Keratinocyte (primary cell): ENCODE measurements at regions not wholly inside any gene's neighbourhood (a gene's known extent, or its start where the extent isn't known, plus 50 kb on each side); places are given as distances from the start of the nearest gene placed in this dataset.

Source experiments
- EZH2 ChIP-seq: IDR thresholded peaks from one replicate; pipeline ENCODE4 v1.6.1; 2012; ENCODE audit warnings: inconsistent platforms, mild to moderate bottlenecking, low read length, moderate library complexity
- TF ChIP-seq, protein P1 (sequence below), 3 experiments: IDR thresholded peaks in 1 of 3; conservative IDR thresholded peaks in 1 of 3; optimal IDR thresholded peaks in 1 of 3; 2 replicates in 2 of 3; 3 replicates in 1 of 3; pipeline versions ENCODE3 to v1.5.1; 2011; ENCODE audit warnings: low read length in 3 of 3, mild to moderate bottlenecking in 3 of 3, moderate library complexity in 2 of 3, control low read depth in 1 of 3, inconsistent platforms in 1 of 3; ENCODE audit not compliant: insufficient read depth in 2 of 3; ENCODE audit errors: extremely low read depth in 1 of 3

DNA sequence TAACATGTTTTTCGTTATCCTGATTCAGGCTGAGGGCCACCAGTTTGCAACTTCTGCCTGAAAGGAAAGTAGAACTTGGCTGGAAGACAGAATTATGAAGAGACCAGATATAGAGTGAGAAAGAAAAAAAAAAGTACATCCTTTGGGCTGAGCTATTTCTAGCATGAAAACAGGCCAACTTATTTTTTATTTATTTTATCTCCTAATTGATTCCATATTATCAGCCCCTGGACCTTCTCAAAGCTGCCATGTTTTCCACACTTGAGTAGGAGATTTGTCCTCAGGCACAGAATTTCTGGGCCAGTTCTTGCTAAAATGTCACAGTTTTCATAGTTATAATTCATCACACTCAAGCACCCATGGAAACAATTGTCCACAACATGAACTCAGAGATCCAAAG, 586.8 kb upstream of the CNTNAP5 start:
- TF ChIP-seq, protein P1, sequence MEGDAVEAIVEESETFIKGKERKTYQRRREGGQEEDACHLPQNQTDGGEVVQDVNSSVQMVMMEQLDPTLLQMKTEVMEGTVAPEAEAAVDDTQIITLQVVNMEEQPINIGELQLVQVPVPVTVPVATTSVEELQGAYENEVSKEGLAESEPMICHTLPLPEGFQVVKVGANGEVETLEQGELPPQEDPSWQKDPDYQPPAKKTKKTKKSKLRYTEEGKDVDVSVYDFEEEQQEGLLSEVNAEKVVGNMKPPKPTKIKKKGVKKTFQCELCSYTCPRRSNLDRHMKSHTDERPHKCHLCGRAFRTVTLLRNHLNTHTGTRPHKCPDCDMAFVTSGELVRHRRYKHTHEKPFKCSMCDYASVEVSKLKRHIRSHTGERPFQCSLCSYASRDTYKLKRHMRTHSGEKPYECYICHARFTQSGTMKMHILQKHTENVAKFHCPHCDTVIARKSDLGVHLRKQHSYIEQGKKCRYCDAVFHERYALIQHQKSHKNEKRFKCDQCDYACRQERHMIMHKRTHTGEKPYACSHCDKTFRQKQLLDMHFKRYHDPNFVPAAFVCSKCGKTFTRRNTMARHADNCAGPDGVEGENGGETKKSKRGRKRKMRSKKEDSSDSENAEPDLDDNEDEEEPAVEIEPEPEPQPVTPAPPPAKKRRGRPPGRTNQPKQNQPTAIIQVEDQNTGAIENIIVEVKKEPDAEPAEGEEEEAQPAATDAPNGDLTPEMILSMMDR (optimal IDR thresholded peaks at IDR 0.05 in 1 of 3, IDR thresholded peaks at IDR 0.05 in 1 of 3, conservative IDR thresholded peaks at IDR 0.05 in 1 of 3; ENCODE audit: extremely low read depth in 1 of 3, insufficient read depth in 2 of 3, low read length in 3 of 3) = no peak
- no peak for TF ChIP-seq EZH2
